GM12873 (cell line): ENCODE measurements at regions not wholly inside any gene's neighbourhood (a gene's known extent, or its start where the extent isn't known, plus 50 kb on each side); places are given as distances from the start of the nearest gene placed in this dataset.

Experiments
- TF ChIP-seq, protein P1 (sequence below): IDR thresholded peaks from 2 replicates; pipeline ENCODE4 v1.5.1; 2012; ENCODE audit warnings: low read depth, mild to moderate bottlenecking, moderate library complexity, low read length, control low read depth; ENCODE audit not compliant: insufficient read depth; ENCODE audit errors: missing control alignments

DNA sequence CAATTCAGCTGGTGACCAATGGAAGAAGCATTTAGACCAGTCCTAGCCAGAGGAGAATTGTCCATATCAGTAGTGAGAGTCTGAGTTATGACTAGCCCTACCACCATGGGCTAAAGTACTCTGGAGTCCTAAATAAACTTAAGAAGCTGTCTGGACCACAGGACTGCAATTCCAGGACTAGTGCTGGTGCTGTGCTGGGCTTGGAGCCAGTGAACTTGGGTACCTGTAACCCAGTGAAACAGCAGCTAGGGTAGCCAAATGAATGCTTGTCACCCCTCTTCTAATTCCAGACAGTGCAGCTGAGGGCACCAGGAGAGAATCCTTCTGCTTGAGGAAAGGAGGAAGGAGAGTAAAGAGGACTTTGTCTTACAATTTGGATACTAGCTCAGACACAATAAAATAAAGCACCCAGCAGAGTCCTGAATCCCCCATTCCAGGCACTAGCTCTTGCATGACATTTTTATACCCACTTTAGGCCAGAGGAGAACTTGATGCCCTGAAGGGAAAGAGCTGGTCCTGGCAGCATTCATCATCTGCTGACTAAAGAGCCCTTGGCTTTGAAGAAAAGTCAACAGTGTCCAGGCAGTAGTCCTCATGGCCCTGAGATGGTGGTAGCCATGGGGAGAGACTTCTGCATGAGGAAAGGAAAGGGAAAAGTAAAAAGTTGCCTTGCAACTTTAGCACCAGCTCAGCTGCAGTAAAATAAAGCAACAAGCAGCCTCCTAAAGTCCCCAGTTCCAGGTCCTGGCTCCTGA, 2675.7 kb downstream of the PCDH7 start:
- TF ChIP-seq, protein P1, sequence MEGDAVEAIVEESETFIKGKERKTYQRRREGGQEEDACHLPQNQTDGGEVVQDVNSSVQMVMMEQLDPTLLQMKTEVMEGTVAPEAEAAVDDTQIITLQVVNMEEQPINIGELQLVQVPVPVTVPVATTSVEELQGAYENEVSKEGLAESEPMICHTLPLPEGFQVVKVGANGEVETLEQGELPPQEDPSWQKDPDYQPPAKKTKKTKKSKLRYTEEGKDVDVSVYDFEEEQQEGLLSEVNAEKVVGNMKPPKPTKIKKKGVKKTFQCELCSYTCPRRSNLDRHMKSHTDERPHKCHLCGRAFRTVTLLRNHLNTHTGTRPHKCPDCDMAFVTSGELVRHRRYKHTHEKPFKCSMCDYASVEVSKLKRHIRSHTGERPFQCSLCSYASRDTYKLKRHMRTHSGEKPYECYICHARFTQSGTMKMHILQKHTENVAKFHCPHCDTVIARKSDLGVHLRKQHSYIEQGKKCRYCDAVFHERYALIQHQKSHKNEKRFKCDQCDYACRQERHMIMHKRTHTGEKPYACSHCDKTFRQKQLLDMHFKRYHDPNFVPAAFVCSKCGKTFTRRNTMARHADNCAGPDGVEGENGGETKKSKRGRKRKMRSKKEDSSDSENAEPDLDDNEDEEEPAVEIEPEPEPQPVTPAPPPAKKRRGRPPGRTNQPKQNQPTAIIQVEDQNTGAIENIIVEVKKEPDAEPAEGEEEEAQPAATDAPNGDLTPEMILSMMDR, result no peak

DNA sequence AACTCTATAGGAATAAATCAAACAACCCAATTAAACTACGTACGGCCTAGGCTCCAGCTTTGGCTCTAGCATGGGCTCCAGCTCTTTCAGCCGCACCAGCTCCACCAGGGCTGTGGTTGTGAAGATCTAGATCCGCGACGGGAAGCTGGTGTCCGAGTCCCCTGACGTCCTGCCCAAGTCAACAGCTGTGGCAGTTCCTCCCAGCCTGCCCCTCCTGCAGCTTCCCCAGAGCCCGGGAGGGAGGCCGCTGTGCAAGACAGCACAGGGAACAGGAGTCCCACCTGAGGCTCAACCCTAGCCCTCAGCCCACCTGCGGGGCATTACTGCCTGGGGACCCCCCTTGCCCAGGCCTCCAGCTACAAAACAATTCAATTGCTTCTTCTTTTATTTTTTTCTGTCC, 2680.3 kb downstream of the PCDH7 start:
- TF ChIP-seq, protein P1, result no peak

DNA sequence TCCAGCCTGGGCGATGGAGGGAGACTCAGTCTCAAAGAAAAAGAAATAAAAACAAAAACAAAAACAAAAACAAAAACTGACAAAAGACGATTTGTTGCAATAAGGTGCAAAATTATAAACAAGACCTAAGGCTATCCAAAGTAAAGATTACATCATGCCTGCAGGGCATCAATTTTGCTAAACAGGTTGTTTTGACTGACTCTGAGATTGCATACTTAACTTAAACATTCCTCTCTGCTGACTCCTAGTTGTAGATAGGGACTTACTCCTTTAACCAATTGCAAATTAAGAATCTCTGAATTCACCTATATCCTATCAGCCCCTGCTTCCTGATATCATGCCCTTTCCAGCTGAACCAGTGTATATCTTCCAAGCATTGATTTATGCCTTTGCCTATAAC, 2687.3 kb downstream of the PCDH7 start:
- TF ChIP-seq, protein P1, result no peak

DNA sequence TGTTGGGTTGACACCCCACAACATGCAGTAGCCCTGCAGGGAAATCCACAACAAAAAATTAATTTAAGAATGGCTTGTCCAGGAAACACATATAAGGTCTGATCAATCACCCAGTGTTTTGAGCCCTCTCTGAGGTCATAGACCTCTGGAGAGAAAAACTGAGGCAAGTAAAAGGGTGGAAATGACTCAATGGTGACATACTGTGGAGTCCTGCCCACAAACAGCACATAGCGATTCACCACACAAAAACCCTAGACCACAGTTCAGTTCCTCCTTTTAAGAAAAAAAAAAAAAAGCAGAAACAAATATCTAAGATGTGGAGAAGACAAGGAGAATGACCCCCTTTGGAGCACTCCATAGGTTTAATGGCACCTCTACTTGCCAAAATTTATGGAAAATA, 2691.0 kb downstream of the PCDH7 start:
- TF ChIP-seq, protein P1, result no peak

DNA sequence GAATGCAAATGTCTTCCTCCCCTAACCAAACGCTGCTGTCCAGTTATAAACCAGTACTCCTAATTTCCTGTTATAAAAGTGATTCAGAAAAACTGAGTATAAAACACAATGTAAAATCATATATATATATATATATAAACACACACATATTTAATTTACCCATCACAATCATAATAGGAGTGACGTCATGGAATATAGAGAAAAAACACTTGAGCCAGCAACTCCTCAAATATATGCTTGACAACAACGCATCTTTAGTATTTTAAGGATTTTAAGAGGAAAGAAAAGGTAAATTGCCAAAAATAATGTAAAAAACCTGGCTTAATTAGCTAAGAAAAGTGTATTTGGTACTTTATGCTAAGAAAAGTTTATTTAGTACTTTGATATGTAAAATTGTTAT, 2701.7 kb downstream of the PCDH7 start:
- TF ChIP-seq, protein P1, result no peak

DNA sequence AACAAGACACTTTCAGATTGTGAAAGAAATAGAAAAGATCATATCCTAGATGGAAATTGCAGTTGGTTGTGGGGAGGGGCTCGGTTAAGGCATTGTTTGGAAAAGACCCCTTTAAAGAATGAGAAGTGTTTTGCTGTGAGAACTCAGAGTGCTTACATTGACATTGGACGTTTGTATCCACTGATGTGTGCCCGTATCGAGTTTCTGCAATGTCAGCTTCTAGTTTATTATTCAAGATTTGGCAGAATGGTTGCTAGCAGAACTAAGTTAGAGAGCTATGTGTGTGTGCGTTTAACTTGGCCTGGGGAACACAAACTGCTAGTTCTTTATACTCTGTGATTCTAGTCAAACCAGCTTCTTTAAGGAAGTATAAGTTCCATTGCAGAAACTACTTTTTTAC, 2702.5 kb downstream of the PCDH7 start:
- TF ChIP-seq, protein P1, result no peak

DNA sequence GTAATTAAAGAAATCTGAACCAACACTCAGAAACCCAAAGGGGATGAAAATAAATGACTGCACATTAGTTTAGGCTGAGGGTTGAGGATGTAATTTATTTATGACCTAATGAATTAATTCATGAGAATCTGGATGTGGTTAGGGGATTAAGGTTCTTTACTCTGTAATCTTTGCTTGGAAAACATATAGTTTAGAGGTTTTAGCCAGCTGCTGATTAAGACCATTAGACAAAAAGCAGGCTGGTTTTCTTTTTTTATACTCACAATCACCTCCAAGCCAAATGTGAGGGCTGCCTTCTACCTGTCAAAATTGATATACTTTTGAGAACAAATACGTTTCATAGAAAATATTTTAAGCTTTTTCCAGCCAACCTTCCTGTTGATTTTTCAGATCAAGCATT, 2705.8 kb downstream of the PCDH7 start:
- TF ChIP-seq, protein P1, result no peak
